Cardiac septum (tissue), 1 donor: ENCODE measurements at regions not wholly inside any gene's neighbourhood (a gene's known extent, or its start where the extent isn't known, plus 50 kb on each side); places are given as distances from the start of the nearest gene placed in this dataset.
"Not testable (repeated sequence)": the region's sequence is repeated elsewhere in the genome, so short reads cannot be mapped to it uniquely, and the experiment has no call there.

ENCODE experiments used
- DNase-seq: peaks from one replicate; pipeline ENCODE4 v3.0.0-alpha.2; 2020; ENCODE audit warnings: low spot score
- intact Hi-C: fragments of 100-400 bp; cut with DNase I; formaldehyde crosslinking; loops from one replicate; pipeline ENCODE4 v1.14.0; 2022
- donor health status: DM: no; HTN: no; CAD: no.

- intact Hi-C loops = not testable (repeated sequence)
Measured at GRCh38 chr3:48101301-48101650, 85.1 kb upstream of the MAP4 start.

GRCh38 chr3:48092270-48092669 is 76.1 kb upstream of the MAP4 start:
- no peak for DNase-seq
- intact Hi-C loops = no loop called here

More at GRCh38 chr3:48101301-48101650, 85.1 kb upstream of the MAP4 start:
- not testable (repeated sequence) for DNase-seq

- intact Hi-C loops = no loop called here
- DNase-seq = no peak
Measured at GRCh38 chr3:48090166-48090939, 74.1 kb upstream of the MAP4 start.

- intact Hi-C loops = loop anchor here (1.0 to 5.0 kb wide), 4 partner anchors 43 to 73 kb away; partner anchors contain the start of gene MAP4
- peak; percentile 98 for DNase-seq
Measured at GRCh38 chr3:48088749-48089466, 72.7 kb upstream of the MAP4 start.

GRCh38 chr3:48088056-48088748 is 72.0 kb upstream of the MAP4 start:
- DNase-seq = no peak
- intact Hi-C loops = loop anchor here (1.0 to 5.0 kb wide), 4 partner anchors 44 to 72 kb away; partner anchors contain the start of gene MAP4

- intact Hi-C loops = loop anchor here (2.0 to 5.0 kb wide), 3 partner anchors 46 to 74 kb away; no protein-coding TSS in a partner anchor
- DNase-seq = no peak
Measured at GRCh38 chr3:48086705-48087104, 70.5 kb upstream of the MAP4 start.

- intact Hi-C loops = loop anchor here (5.0 kb wide), 2 partner anchors 47 to 48 kb away; no protein-coding TSS in a partner anchor
- no peak for DNase-seq
Measured at GRCh38 chr3:48084929-48085328, 68.7 kb upstream of the MAP4 start.

- intact Hi-C loops = no loop called here
- no peak for DNase-seq
Measured at GRCh38 chr3:48084170-48084569, 68.0 kb upstream of the MAP4 start.

- DNase-seq = no peak
- intact Hi-C loops = no loop called here
Measured at GRCh38 chr3:48082580-48083184, 66.5 kb upstream of the MAP4 start.

GRCh38 chr3:48077815-48078214 is 61.6 kb upstream of the MAP4 start:
- DNase-seq = no peak
- intact Hi-C loops = no loop called here

- intact Hi-C loops = no loop called here
- DNase-seq = no peak
Measured at GRCh38 chr3:48070030-48070429, 53.8 kb upstream of the MAP4 start.

- DNase-seq = no peak
- intact Hi-C loops = no loop called here
Measured at GRCh38 chr3:48069339-48069738, 53.1 kb upstream of the MAP4 start.

- intact Hi-C loops = no loop called here
- DNase-seq = no peak
Measured at GRCh38 chr3:48068886-48069285, 52.7 kb upstream of the MAP4 start.

GRCh38 chr3:48068320-48068719 is 52.1 kb upstream of the MAP4 start:
- intact Hi-C loops, DNase-seq: not testable (repeated sequence)

- no peak for DNase-seq
- intact Hi-C loops = no loop called here
Measured at GRCh38 chr3:48067271-48067670, 51.1 kb upstream of the MAP4 start.
